ENCODE measurements at regions not wholly inside any gene's neighbourhood (a gene's known extent, or its start where the extent isn't known, plus 50 kb on each side); places are given as distances from the start of the nearest gene placed in this dataset.

DNA sequence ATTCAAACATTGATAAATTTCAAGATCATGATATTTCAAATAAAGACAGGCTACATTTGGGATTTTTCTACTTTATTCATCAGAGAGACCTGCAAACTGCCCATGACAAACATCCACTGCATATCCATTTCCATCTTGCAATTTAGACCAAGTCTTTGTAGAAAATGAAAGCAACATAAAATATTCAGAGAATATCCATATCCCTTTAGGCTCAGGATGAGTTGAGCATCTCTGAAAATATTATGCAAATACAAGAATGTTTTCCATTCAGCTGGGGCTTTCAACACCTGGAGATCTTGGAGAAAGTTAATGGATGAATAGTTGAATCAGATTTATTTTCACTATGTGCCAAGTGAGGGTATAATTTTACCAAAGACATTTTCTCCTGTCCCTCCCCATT lies 103.4 kb downstream of the TUSC7 start:
- Histone ChIP-seq H3K23me2 (ENCODE audit: low read depth, low read length) (no peaks in the 10 kb centered on the region), H2BK15ac (ENCODE audit: low read length) (no peak overlapping the region), H2BK120ac (replicated peaks; ENCODE audit: low read depth, low read length) (no peak overlapping the region), H3K23ac (ENCODE audit: insufficient read length) (no peak overlapping the region), H4K91ac (replicated peaks; ENCODE audit: insufficient read length, low read length) (no peak overlapping the region), H3K27me3 (replicated peaks in 1 of 4; ENCODE audit: control insufficient read depth in 3 of 4, extremely low read depth in 1 of 4, insufficient read depth in 3 of 4, low read length in 3 of 4) (no peaks in the 10 kb centered on the region), H3K9ac (replicated peaks in 1 of 4; ENCODE audit: extremely low read depth in 1 of 4, low read depth in 3 of 4, low read length in 3 of 4) (no peak overlapping the region), H2AK5ac (ENCODE audit: low read depth, low read length) (no peak overlapping the region), H3K79me1 (ENCODE audit: low read depth, low read length) (no peaks in the 10 kb centered on the region), H3K27ac (ENCODE audit: low read depth, low read length) (no peak overlapping the region), H2AFZ (ENCODE audit: low read length) (no peak overlapping the region), H3K56ac (replicated peaks; ENCODE audit: insufficient read length, low read depth, low read length) (no peak overlapping the region), H2BK20ac (ENCODE audit: low read length) (no peak overlapping the region), H3K14ac (ENCODE audit: insufficient read length) (no peak overlapping the region), H3K9me3 (ENCODE audit: insufficient read depth in 2 of 2, low read depth in 1 of 2, low read length in 1 of 2) (no peaks in the 10 kb centered on the region; a peak in 2 of 4 replicates), H2BK5ac (ENCODE audit: low read depth, low read length) (no peak overlapping the region), H4K5ac (ENCODE audit: insufficient read length, low read depth, low read length) (no peak overlapping the region), H3K79me2 (ENCODE audit: control insufficient read depth in 1 of 2, insufficient read depth in 2 of 2, low read length in 2 of 2) (no peaks in the 10 kb centered on the region), H3K4me3 (ENCODE audit: extremely low read depth in 1 of 4, insufficient read depth in 2 of 4, low read depth in 3 of 4, low read length in 4 of 4) (no peak overlapping the region), H3K18ac (ENCODE audit: extremely low read depth, low read length) (no peak overlapping the region), H3K4me2 (ENCODE audit: insufficient read depth in 1 of 2, low read depth in 2 of 2, low read length in 2 of 2) (no peak overlapping the region), H3K4ac (replicated peaks; ENCODE audit: insufficient read length, low read depth, low read length) (no peak overlapping the region), H3K4me1 (replicated peaks in 1 of 4; ENCODE audit: control insufficient read depth in 3 of 4, insufficient read depth in 4 of 4, low read length in 3 of 4) (peaks cover 0 to 12% (median 1%) of the 10 kb centered on the region in 4 experiments; a peak in 3 of 7 replicates), H3K36me3 (ENCODE audit: control insufficient read depth in 2 of 4, insufficient read depth in 4 of 4, low read length in 3 of 4) (no peaks in the 10 kb centered on the region), H4K8ac (ENCODE audit: extremely low read depth, insufficient read depth, low read length) (no peak overlapping the region), H4K20me1 (replicated peaks in 1 of 2; ENCODE audit: control insufficient read depth in 1 of 2, insufficient read depth in 2 of 2, low read length in 2 of 2) (no peaks in the 10 kb centered on the region), H2BK12ac (ENCODE audit: low read depth, low read length) (no peak overlapping the region)
- TF ChIP-seq ATF2 (IDR thresholded peaks at IDR 0.05; ENCODE audit: low read length), result no peak
- TF ChIP-seq, protein P1, sequence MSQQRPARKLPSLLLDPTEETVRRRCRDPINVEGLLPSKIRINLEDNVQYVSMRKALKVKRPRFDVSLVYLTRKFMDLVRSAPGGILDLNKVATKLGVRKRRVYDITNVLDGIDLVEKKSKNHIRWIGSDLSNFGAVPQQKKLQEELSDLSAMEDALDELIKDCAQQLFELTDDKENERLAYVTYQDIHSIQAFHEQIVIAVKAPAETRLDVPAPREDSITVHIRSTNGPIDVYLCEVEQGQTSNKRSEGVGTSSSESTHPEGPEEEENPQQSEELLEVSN (IDR thresholded peaks at IDR 0.05), result no peak
- TF ChIP-seq, protein P2, sequence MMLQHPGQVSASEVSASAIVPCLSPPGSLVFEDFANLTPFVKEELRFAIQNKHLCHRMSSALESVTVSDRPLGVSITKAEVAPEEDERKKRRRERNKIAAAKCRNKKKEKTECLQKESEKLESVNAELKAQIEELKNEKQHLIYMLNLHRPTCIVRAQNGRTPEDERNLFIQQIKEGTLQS (IDR thresholded peaks at IDR 0.05; ENCODE audit: insufficient read depth, low read depth, low read length), result no peak
- no peak for TF ChIP-seq KDM5A (IDR thresholded peaks at IDR 0.05; ENCODE audit: low read length)
- no peak for TF ChIP-seq CEBPB (IDR thresholded peaks at IDR 0.05; ENCODE audit: low read depth, low read length)
- TF ChIP-seq EGR1 (IDR thresholded peaks at IDR 0.05; ENCODE audit: borderline replicate concordance, low read depth, low read length), result no peak
- POLR2A ChIA-PET (ENCODE audit: partially characterized antibody), result no interaction called here
- CTCF ChIA-PET (ENCODE audit: partially characterized antibody), result interaction anchor here (1.0 to 1.4 kb wide), 2 partner anchors 18 to 101 kb away, joined by 3 read pairs; no protein-coding TSS in a partner anchor
- FAIRE-seq (no peak), DNase-seq (ENCODE audit: low read depth in 1 of 2, low spot score in 2 of 2) (no peak)
